Immature natural killer cell (primary cell): ENCODE measurements at regions not wholly inside any gene's neighbourhood (a gene's known extent, or its start where the extent isn't known, plus 50 kb on each side); places are given as distances from the start of the nearest gene placed in this dataset.

Source experiments
- DNase-seq, 3 donors: peaks; one replicate each; pipeline ENCODE4 v3.0.0; 2022; ENCODE audit warnings: mixed read lengths in 1 of 3
- H3K27ac Mint-ChIP-seq, 6 donors: one replicate each; pipeline ENCODE4 v1.8.0; 2020; ENCODE audit warnings: mixed read lengths in 6 of 6, mild to moderate bottlenecking in 5 of 6, inconsistent platforms in 4 of 6, moderate library complexity in 3 of 6
- H3K27me3 Mint-ChIP-seq, 3 donors: one replicate each; pipeline ENCODE4 v1.8.0; 2020 to 2021; ENCODE audit warnings: low read depth in 3 of 3, mild to moderate bottlenecking in 3 of 3, mixed read lengths in 3 of 3, moderate library complexity in 3 of 3, inconsistent platforms in 1 of 3
- H3K36me3 Mint-ChIP-seq, 3 donors: one replicate each; pipeline ENCODE4 v1.8.0; 2020; ENCODE audit warnings: mixed read lengths in 3 of 3, inconsistent platforms in 2 of 3, mild to moderate bottlenecking in 2 of 3
- H3K4me1 Mint-ChIP-seq, 2 donors: one replicate each; pipeline ENCODE4 v1.8.0; 2020; ENCODE audit warnings: inconsistent platforms in 2 of 2, mild to moderate bottlenecking in 2 of 2, mixed read lengths in 2 of 2, moderate library complexity in 1 of 2
- H3K4me3 Mint-ChIP-seq, 5 donors: one replicate each; pipeline ENCODE4 v1.8.0; 2020; ENCODE audit warnings: mild to moderate bottlenecking in 5 of 5, mixed read lengths in 5 of 5, inconsistent platforms in 3 of 5, moderate library complexity in 3 of 5
- H3K9me3 Mint-ChIP-seq, 6 donors: one replicate each; pipeline ENCODE4 v1.8.0; 2020; ENCODE audit warnings: mild to moderate bottlenecking in 6 of 6, mixed read lengths in 6 of 6, inconsistent platforms in 4 of 6, moderate library complexity in 3 of 6

DNA sequence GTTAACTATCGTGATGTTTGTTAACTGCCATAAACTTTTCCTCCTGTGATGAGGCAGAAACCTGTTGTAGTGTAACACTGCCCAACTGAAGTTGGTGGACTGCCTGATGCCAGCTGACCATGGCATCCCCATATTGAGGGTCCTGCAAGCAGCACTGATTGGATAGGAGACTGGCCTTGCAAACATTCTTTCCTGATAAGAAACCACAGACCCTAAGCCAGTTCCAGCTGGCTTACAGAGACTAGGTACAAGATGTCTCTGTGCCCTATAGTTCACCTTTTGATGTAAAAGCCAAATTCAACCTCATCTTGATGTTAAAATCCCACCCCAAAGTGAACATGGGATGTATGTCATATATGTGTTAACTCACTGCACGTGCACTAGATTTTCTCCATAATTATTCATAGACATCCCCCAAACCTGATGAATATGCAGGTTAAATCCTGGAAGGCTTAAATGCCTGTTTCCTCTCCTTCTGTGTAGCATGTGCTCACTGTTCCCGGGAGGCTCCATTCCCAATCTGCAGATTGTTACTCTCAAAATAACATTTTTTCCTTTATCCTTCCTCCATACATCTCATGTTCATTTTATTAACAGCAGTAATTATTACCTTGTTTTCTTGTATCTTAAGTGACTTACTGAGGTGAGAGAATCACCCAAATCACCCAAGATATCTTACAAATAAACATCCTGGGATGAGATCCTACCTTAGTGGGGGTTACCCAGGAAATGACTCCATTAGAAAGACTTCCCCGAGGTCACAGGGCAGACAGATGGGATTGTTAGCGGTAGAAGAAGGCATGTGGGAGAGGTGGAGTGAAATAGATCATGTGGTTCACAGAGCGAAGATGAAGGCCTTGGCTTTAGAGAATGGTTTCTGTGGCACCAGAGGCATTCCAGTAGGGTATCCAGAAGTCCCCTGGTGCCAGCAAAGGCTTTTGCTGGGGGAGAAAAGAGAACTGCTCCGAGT is 566.7 kb downstream of the CCDC171 start:
- no peak for DNase-seq
- Mint-ChIP-seq H3K36me3 (no peaks in the 10 kb centered on the region), H3K4me3 (no peak overlapping the region), H3K27me3 (peaks cover 0 to 1% (median 0%) of the 10 kb centered on the region in 3 donors), H3K4me1 (no peaks in the 10 kb centered on the region), H3K9me3 (peaks cover 0 to 4% (median 0%) of the 10 kb centered on the region in 6 donors), H3K27ac (no peak overlapping the region)

GRCh38 chr9:16120231-16120641 is 567.4 kb downstream of the CCDC171 start:
- no peaks in the 10 kb centered on the region for H3K4me1 Mint-ChIP-seq
- no peak for DNase-seq
- no peak overlapping the region for H3K4me3 Mint-ChIP-seq
- peaks cover 0 to 1% (median 0%) of the 10 kb centered on the region in 3 donors for H3K27me3 Mint-ChIP-seq
- H3K9me3 Mint-ChIP-seq, result peaks cover 0 to 4% (median 0%) of the 10 kb centered on the region in 6 donors
- H3K36me3 Mint-ChIP-seq, result no peaks in the 10 kb centered on the region
- H3K27ac Mint-ChIP-seq, result no peak overlapping the region

DNA sequence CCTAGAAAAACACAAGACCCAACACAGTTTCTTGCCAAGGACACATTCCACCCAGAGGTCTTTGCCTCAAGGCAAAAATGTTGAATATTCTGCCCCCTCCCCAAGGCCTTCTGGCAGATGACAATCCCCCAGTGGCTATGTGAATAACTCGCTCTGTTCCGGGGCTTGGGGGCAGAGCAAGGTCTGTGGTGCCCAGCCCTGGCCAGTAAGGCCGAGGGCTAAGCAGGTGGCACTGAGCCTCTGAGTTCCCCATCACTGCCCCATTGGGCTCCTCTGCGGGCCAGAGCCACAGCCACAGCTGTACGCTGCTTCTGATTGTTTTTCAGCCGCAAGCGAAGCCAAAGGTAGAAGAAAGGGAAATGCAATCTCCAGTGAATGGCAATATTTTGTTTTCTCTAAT is 567.9 kb downstream of the CCDC171 start:
- no peak for DNase-seq
- Mint-ChIP-seq H3K36me3 (no peaks in the 10 kb centered on the region), H3K4me1 (no peaks in the 10 kb centered on the region), H3K9me3 (peaks cover 0 to 4% (median 0%) of the 10 kb centered on the region in 6 donors), H3K27me3 (peaks cover 0 to 2% (median 1%) of the 10 kb centered on the region in 3 donors), H3K4me3 (no peak overlapping the region), H3K27ac (no peak overlapping the region)

DNA sequence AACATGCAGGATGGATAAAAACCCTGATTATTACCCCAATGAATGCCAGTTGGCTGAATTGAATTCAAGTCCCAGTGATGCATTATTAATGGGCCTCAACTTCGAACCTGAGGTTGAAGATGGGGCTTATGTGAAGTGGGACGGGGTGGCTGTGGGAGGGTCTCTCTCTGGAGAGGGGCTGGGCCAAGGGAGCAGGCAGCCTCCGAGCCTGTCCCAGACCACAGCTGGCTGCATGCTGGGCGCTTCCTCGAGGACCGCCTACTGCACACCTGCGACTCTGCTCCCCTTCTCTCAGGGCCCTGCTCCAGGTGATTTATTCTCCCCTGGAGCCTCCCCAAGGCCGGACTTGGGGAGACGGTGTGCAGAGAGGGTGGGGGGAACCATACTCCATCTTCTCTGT is 568.3 kb downstream of the CCDC171 start:
- H3K27ac Mint-ChIP-seq, result no peak overlapping the region
- H3K4me3 Mint-ChIP-seq, result no peak overlapping the region
- no peak for DNase-seq
- peaks cover 0 to 2% (median 1%) of the 10 kb centered on the region in 3 donors for H3K27me3 Mint-ChIP-seq
- no peaks in the 10 kb centered on the region for H3K36me3 Mint-ChIP-seq
- H3K4me1 Mint-ChIP-seq, result no peaks in the 10 kb centered on the region
- peaks cover 0 to 4% (median 0%) of the 10 kb centered on the region in 6 donors for H3K9me3 Mint-ChIP-seq

GRCh38 chr9:16121601-16122286 is 568.9 kb downstream of the CCDC171 start:
- Mint-ChIP-seq H3K27ac (no peak overlapping the region), H3K4me1 (no peaks in the 10 kb centered on the region), H3K27me3 (peaks cover 0 to 2% (median 1%) of the 10 kb centered on the region in 3 donors), H3K9me3 (peaks cover 0 to 4% (median 0%) of the 10 kb centered on the region in 6 donors), H3K4me3 (no peak overlapping the region), H3K36me3 (no peaks in the 10 kb centered on the region)
- DNase-seq, result no peak

DNA sequence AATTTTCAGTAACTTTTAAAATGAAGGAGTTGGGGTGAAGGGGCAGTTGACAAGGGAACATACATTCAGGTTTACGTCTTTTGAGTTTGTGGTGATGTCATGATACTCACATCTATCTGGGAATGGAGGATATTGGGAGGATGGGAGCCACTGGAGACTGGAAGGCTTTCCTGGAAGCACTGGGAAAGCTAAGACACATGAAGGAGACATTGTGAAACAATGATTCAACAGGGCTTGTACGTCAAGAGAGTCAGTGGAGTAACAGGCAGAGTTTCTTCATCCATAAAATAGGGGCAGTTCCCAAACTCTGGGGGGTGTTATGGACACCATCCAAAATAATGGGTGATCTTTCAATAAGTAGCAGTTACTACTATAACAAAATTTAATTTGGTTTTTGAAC is 572.8 kb downstream of the CCDC171 start:
- Mint-ChIP-seq H3K27ac (no peak overlapping the region), H3K27me3 (peaks cover 1 to 7% (median 4%) of the 10 kb centered on the region in 3 donors), H3K36me3 (no peaks in the 10 kb centered on the region), H3K4me1 (no peaks in the 10 kb centered on the region), H3K4me3 (no peak overlapping the region), H3K9me3 (no peaks in the 10 kb centered on the region)
- no peak for DNase-seq

DNA sequence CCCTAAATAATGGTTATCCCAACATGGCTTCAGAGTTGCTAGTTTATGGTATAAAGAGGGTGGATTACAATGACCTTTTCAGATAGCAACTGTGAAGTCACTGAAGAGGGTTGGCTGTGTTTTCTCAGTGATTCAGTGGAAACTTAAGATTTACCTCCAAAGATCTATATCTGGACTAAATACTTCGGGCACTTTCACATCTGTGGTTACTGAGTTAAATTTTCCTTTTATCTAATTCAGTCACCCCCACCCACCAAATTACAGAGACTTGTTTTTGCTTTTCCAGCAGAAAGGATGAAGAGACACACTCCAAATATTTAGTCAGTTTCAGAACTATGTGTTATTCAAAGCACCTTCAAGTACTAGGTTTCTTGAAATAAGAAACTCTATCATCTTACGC is 573.2 kb downstream of the CCDC171 start:
- Mint-ChIP-seq H3K9me3 (no peaks in the 10 kb centered on the region), H3K4me3 (no peak overlapping the region), H3K4me1 (no peaks in the 10 kb centered on the region), H3K27ac (no peak overlapping the region), H3K36me3 (no peaks in the 10 kb centered on the region), H3K27me3 (peaks cover 1 to 7% (median 4%) of the 10 kb centered on the region in 3 donors)
- no peak for DNase-seq

- no peak for DNase-seq
- no peak overlapping the region for H3K27ac Mint-ChIP-seq
- H3K9me3 Mint-ChIP-seq, result no peaks in the 10 kb centered on the region
- no peaks in the 10 kb centered on the region for H3K36me3 Mint-ChIP-seq
- no peaks in the 10 kb centered on the region for H3K4me1 Mint-ChIP-seq
- peaks cover 1 to 7% (median 4%) of the 10 kb centered on the region in 3 donors for H3K27me3 Mint-ChIP-seq
- H3K4me3 Mint-ChIP-seq, result no peak overlapping the region
Measured at GRCh38 chr9:16128003-16128402, 575.2 kb downstream of the CCDC171 start.

DNA sequence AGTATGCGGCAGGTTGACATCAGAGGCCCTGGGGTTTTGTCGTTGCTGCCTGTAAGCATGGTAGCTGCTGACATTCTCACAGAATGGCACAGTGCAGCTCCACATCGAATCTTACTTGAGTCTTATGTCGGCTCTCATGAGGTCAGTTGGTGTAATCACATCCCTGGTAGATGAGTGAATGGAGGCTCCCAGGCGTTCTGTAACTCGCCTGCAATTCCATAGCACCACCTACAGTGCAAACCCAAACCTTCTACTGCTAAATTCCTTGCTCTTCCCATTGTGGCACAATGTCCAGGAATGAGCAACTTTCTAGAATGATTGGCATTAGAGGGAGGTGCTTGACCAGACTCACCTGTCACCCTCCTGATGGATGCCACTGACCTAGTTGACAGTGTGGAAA is 578.4 kb downstream of the CCDC171 start:
- no peak overlapping the region for H3K4me3 Mint-ChIP-seq
- H3K4me1 Mint-ChIP-seq, result peaks cover 0 to 5% of the 10 kb centered on the region in 2 donors
- DNase-seq, result no peak
- H3K9me3 Mint-ChIP-seq, result no peaks in the 10 kb centered on the region
- no peak overlapping the region for H3K27ac Mint-ChIP-seq
- H3K36me3 Mint-ChIP-seq, result no peaks in the 10 kb centered on the region
- peaks cover 1 to 8% (median 6%) of the 10 kb centered on the region in 3 donors for H3K27me3 Mint-ChIP-seq

DNA sequence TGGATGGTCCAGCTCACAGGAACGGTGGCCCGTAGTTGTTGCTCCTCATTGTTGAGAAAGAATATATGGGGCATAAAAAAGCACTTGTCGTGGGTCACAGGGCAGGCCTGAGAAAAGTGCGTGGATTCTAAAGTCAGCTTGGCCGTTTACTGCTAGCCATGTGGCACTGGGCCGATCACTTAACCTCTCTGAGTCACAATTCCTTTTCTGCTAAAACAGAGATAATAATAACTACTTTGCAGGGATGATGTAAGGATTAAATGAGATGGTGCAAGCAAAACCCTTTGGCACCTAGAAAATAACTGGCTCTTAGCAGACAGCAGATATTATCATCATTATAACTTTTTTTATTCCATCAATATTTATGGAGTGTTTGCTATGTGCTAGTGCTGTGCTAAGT is 579.7 kb downstream of the CCDC171 start:
- no peak for DNase-seq
- H3K36me3 Mint-ChIP-seq, result no peaks in the 10 kb centered on the region
- no peak overlapping the region for H3K27ac Mint-ChIP-seq
- no peak overlapping the region for H3K4me3 Mint-ChIP-seq
- H3K27me3 Mint-ChIP-seq, result peaks cover 0 to 9% (median 6%) of the 10 kb centered on the region in 3 donors
- H3K9me3 Mint-ChIP-seq, result no peaks in the 10 kb centered on the region
- H3K4me1 Mint-ChIP-seq, result peaks cover 0 to 5% of the 10 kb centered on the region in 2 donors

DNA sequence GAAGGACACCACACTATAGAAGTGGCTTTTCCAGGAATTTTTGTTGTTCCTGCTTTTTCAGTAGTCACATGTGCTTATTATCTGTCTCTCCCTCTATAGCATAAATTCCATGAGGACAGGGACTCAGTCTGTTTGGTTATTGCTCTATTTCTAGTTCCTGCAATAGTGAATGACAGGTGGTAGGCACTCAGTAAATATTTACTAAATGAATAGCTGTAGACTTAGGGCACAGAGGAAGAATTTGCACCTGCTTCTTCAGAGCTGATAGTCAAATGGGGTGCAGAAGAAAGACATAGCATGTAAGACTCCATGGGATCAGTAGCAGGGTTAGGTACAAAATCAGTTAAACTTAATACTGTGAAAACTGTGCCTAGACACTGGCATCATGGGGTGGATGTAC is 580.2 kb downstream of the CCDC171 start:
- H3K4me1 Mint-ChIP-seq, result peaks cover 0 to 5% of the 10 kb centered on the region in 2 donors
- H3K27me3 Mint-ChIP-seq, result peaks cover 0 to 9% (median 6%) of the 10 kb centered on the region in 3 donors
- no peak for DNase-seq
- no peaks in the 10 kb centered on the region for H3K36me3 Mint-ChIP-seq
- no peak overlapping the region for H3K27ac Mint-ChIP-seq
- H3K4me3 Mint-ChIP-seq, result no peak overlapping the region
- H3K9me3 Mint-ChIP-seq, result no peaks in the 10 kb centered on the region

GRCh38 chr9:16133556-16134227 is 580.8 kb downstream of the CCDC171 start:
- no peaks in the 10 kb centered on the region for H3K9me3 Mint-ChIP-seq
- H3K4me1 Mint-ChIP-seq, result peaks cover 0 to 5% of the 10 kb centered on the region in 2 donors
- H3K27me3 Mint-ChIP-seq, result peaks cover 0 to 5% (median 3%) of the 10 kb centered on the region in 3 donors
- no peaks in the 10 kb centered on the region for H3K36me3 Mint-ChIP-seq
- DNase-seq, result peak; percentile 27 to 50 (median 35)
- no peak overlapping the region for H3K4me3 Mint-ChIP-seq
- no peak overlapping the region for H3K27ac Mint-ChIP-seq

- no peak overlapping the region for H3K4me3 Mint-ChIP-seq
- H3K27ac Mint-ChIP-seq, result no peak overlapping the region
- H3K27me3 Mint-ChIP-seq, result peaks cover 0 to 4% (median 3%) of the 10 kb centered on the region in 3 donors
- no peak for DNase-seq
- peaks cover 0 to 5% of the 10 kb centered on the region in 2 donors for H3K4me1 Mint-ChIP-seq
- H3K9me3 Mint-ChIP-seq, result no peaks in the 10 kb centered on the region
- no peaks in the 10 kb centered on the region for H3K36me3 Mint-ChIP-seq
Measured at GRCh38 chr9:16134351-16134750, 581.5 kb downstream of the CCDC171 start.

DNA sequence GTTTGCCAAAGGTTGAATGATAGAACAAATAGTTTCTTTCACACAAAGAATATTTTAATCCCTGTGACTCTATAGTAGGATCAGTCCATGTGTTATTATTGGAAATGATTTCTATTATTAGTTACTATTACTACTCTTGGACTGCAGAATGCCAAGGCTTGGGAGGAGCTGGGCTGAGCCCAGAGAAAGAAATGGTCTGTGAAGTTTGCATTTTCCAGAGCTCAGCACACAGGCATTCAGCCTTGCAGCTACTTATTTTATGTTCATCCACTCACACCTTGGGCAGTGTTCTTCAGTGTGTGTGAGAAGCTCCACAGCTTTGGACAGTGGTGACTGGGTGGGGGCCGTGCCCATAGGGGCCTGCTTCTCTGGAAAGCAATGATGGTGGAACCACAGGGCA is 583.1 kb downstream of the CCDC171 start:
- Mint-ChIP-seq H3K4me1 (peaks cover 0 to 5% of the 10 kb centered on the region in 2 donors), H3K9me3 (no peaks in the 10 kb centered on the region), H3K27me3 (peaks cover 0 to 4% (median 2%) of the 10 kb centered on the region in 3 donors), H3K36me3 (no peaks in the 10 kb centered on the region), H3K4me3 (no peak overlapping the region), H3K27ac (no peak overlapping the region)
- no peak for DNase-seq
